Activated T-cell treated with anti-CD3 and anti-CD28 coated beads, Interleukin-2, amount 50 U/mL, for 4 hours (primary cell): ENCODE measurements at regions not wholly inside any gene's neighbourhood (a gene's known extent, or its start where the extent isn't known, plus 50 kb on each side); places are given as distances from the start of the nearest gene placed in this dataset.

Source experiments
- ATAC-seq, 2 donors: fragments of 200-7000 bp; cut with Tn5 transposase; one replicate each; pipeline ENCODE4 v1.10.0; 2021
- DNase-seq: peaks from one replicate; pipeline ENCODE4 v3.0.0-alpha.2; 2020
- H3K27me3 Mint-ChIP-seq: one replicate; pipeline ENCODE4 v1.8.0; 2021; ENCODE audit warnings: low read depth, mixed read lengths
- H3K36me3 Mint-ChIP-seq: one replicate; pipeline ENCODE4 v1.8.0; 2022; ENCODE audit warnings: mixed read lengths; ENCODE audit not compliant: insufficient read depth
- H3K4me1 Mint-ChIP-seq: one replicate; pipeline ENCODE4 v1.8.0; 2021; ENCODE audit warnings: low read depth, mixed read lengths
- H3K4me3 Mint-ChIP-seq: one replicate; pipeline ENCODE4 v1.8.0; 2021; ENCODE audit warnings: mild to moderate bottlenecking, moderate library complexity, mixed read lengths
- H3K9me3 Mint-ChIP-seq: one replicate; pipeline ENCODE4 v1.8.0; 2021; ENCODE audit warnings: mixed read lengths

DNA sequence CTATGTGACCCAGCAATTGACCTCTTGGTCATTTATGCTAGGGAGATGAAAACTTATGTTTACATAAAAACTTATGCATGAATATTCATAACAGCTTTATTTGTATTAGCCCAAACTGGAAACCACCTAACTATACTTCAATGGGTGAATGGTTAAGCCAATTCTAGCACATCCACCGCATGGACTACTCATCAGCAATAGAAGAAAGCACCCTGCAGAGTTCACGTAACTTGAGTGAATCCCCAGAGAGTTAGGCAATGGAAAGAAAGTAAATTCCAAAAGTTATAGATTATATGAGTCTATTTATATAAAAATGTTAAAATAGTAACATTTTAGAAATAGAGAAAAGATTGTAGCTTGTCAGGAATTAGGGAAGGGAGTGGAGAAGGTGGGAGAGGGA lies 60.2 kb upstream of the NRG3 start:
- H3K4me1 Mint-ChIP-seq: no peaks in the 10 kb centered on the region
- no peak overlapping the region for H3K4me3 Mint-ChIP-seq
- ATAC-seq (no peak), DNase-seq (no peak)
- no peaks in the 10 kb centered on the region for H3K36me3 Mint-ChIP-seq
- H3K27me3 Mint-ChIP-seq: no peaks in the 10 kb centered on the region
- peaks cover 12% of the 10 kb centered on the region for H3K9me3 Mint-ChIP-seq

DNA sequence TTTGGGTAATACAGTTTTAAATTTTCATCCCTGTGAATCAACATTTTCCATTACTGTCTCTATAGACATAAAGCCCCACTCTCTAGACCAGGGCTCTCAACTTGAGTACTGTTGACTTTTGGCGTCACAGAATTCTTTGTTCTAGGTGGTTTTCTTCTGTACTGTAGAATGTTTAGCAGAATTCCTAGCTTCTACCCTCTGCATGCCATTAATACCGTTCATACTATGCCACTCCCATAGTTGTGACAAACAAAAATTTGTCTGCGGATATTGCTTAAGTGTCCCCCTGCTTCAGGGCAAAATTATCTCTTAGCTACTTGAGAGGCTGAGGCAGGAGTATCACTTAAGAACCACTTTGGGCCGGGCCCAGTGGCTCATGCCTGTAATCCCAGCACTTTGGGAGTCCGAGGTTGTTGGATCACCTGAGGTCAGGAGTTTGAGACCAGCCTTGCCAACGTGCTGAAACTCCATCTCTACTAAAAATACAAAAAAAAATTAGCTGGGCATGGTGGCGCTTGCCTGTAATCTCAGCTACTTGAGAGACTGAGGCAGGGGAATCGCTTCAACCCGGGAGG lies 57.3 kb upstream of the NRG3 start:
- ATAC-seq: no peak
- no peaks in the 10 kb centered on the region for H3K27me3 Mint-ChIP-seq
- no peaks in the 10 kb centered on the region for H3K36me3 Mint-ChIP-seq

DNA sequence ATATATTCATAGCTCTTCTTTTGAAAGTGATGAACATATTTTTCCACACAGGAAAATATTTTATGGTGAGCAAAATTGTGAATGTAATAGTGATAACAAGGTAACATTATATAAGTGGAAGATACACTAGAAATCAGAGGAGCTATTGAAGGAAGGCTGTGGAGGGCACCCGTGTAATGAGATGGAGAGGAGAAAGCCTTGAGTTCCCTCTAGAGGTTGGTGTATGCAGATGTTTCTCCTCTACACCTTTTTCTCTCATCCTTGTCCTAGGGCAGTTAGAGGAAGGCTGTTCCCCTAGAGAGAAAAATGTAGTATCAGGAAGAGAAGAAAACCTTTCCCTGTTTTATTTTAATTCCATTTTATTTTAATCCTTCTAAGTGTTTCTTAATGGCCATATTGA lies 54.6 kb upstream of the NRG3 start:
- no peaks in the 10 kb centered on the region for H3K9me3 Mint-ChIP-seq
- no peak for DNase-seq
- H3K36me3 Mint-ChIP-seq: no peaks in the 10 kb centered on the region
- no peak overlapping the region for H3K4me3 Mint-ChIP-seq
- ATAC-seq: no peak
- H3K4me1 Mint-ChIP-seq: no peaks in the 10 kb centered on the region
- no peaks in the 10 kb centered on the region for H3K27me3 Mint-ChIP-seq

More for the DNA sequence above, 57.3 kb upstream of the NRG3 start:
- Mint-ChIP-seq H3K4me3 (no peak overlapping the region), H3K9me3 (no peaks in the 10 kb centered on the region), H3K4me1 (no peaks in the 10 kb centered on the region)
- no peak for DNase-seq
